Upper lobe of right lung (tissue), 1 donor: ENCODE measurements at regions not wholly inside any gene's neighbourhood (a gene's known extent, or its start where the extent isn't known, plus 50 kb on each side); places are given as distances from the start of the nearest gene placed in this dataset.

Source experiments
- ATAC-seq: fragments of 200-7000 bp; cut with Tn5 transposase; one replicate; pipeline ENCODE4 v1.9.1; 2020; ENCODE audit warnings: mild to moderate bottlenecking, moderate library complexity
- DNase-seq: peaks from one replicate; pipeline ENCODE4 v3.0.0-alpha.2; 2020
- H3K27ac ChIP-seq: fragments of 200-600 bp; one replicate; pipeline ENCODE4 v1.8.0; 2022
- H3K27me3 ChIP-seq: fragments of 200-600 bp; one replicate; pipeline ENCODE4 v1.8.0; 2022; ENCODE audit warnings: mild to moderate bottlenecking
- H3K36me3 ChIP-seq: fragments of 200-600 bp; one replicate; pipeline ENCODE4 v1.8.0; 2022
- H3K4me1 ChIP-seq: fragments of 200-600 bp; one replicate; pipeline ENCODE4 v1.8.0; 2022
- H3K4me3 ChIP-seq: fragments of 200-600 bp; one replicate; pipeline ENCODE4 v1.8.0; 2022; ENCODE audit warnings: mild to moderate bottlenecking
- H3K9me3 ChIP-seq: fragments of 200-600 bp; one replicate; pipeline ENCODE4 v1.8.0; 2022
- CTCF ChIP-seq: fragments of 200-600 bp; IDR thresholded peaks from one replicate; pipeline ENCODE4 v1.8.0; 2022; ENCODE audit warnings: antibody characterized with exemption
- intact Hi-C: fragments of 100-400 bp; cut with DNase I; formaldehyde crosslinking; loops from one replicate; pipeline ENCODE4 v1.11.0; 2022
- donor health status: DM: no; HTN: yes; CAD: no; lungs with severe emphysema.

GRCh38 chr22:49427941-49428340 is 399.7 kb downstream of the BRD1 start:
- TF ChIP-seq CTCF = no peak
- DNase-seq (no peak), ATAC-seq (no peak)
- Histone ChIP-seq H3K4me1 (no peaks in the 10 kb centered on the region), H3K4me3 (no peak overlapping the region), H3K9me3 (no peaks in the 10 kb centered on the region), H3K27me3 (peaks cover 11% of the 10 kb centered on the region), H3K27ac (no peak overlapping the region), H3K36me3 (no peaks in the 10 kb centered on the region)
- intact Hi-C loops = no loop called here

DNA sequence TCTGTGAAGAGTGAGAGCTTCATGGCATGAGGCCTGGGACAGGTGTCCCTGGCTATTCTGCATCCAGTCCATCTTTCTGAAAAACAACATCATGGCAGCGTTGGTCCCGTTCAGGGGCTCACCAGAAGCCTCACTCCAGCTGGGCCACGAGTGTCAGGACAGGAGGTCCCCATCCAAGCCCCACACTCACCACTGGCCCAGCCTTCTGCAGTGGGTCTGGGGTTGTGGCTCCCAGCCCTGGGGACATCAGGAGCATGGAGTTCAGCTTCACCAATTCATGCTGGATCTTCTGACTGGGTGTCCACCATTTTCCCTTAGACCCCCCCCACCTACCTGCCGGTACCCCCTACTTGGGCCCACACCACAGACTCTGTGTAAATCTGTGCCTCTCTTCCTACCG is 400.3 kb downstream of the BRD1 start:
- H3K9me3 ChIP-seq = no peaks in the 10 kb centered on the region
- peaks cover 11% of the 10 kb centered on the region for H3K27me3 ChIP-seq
- H3K4me3 ChIP-seq = no peak overlapping the region
- no peaks in the 10 kb centered on the region for H3K36me3 ChIP-seq
- no peak for ATAC-seq
- no peak overlapping the region for H3K27ac ChIP-seq
- TF ChIP-seq CTCF = no peak
- no peaks in the 10 kb centered on the region for H3K4me1 ChIP-seq
- DNase-seq = no peak
- intact Hi-C loops = no loop called here

GRCh38 chr22:49426618-49427266 is 400.9 kb downstream of the BRD1 start:
- Histone ChIP-seq H3K9me3 (no peaks in the 10 kb centered on the region), H3K27ac (no peak overlapping the region)
- intact Hi-C loops = no loop called here

GRCh38 chr22:49426098-49426497 is 401.6 kb downstream of the BRD1 start:
- intact Hi-C loops = no loop called here
- Histone ChIP-seq H3K27ac (no peak overlapping the region), H3K9me3 (no peaks in the 10 kb centered on the region), H3K36me3 (no peaks in the 10 kb centered on the region), H3K4me3 (no peak overlapping the region), H3K4me1 (no peaks in the 10 kb centered on the region), H3K27me3 (peaks cover 11% of the 10 kb centered on the region)
- DNase-seq (no peak), ATAC-seq (no peak)
- no peak for TF ChIP-seq CTCF

More at GRCh38 chr22:49426618-49427266, 400.9 kb downstream of the BRD1 start:
- H3K4me3 ChIP-seq = no peak overlapping the region
- H3K27me3 ChIP-seq = peaks cover 11% of the 10 kb centered on the region
- ATAC-seq (no peak), DNase-seq (no peak)
- TF ChIP-seq CTCF = no peak
- no peaks in the 10 kb centered on the region for H3K36me3 ChIP-seq
- no peaks in the 10 kb centered on the region for H3K4me1 ChIP-seq

DNA sequence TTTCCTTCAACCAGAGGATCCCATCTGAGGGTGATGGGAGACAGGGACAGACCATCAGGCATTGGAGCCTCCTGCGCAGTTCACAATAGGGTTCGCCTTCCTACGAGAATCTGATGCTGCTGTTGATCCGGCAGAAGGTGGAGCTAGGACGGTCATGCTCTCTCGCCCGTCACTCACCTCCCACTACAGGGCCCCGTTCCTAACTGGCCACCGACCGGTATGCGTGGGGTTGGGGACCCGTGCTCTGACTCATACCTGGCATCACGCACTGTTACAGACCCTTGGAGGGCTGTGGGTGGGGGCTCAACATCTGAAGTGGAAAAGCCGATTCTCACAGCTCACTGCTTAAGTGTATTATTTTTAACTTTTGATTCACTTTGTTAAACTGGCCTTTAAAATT is 402.3 kb downstream of the BRD1 start:
- DNase-seq = no peak
- intact Hi-C loops = no loop called here

More for the DNA sequence above, 402.3 kb downstream of the BRD1 start:
- no peaks in the 10 kb centered on the region for H3K4me1 ChIP-seq
- no peak for TF ChIP-seq CTCF
- H3K4me3 ChIP-seq = no peak overlapping the region
- no peaks in the 10 kb centered on the region for H3K36me3 ChIP-seq
- ATAC-seq = no peak
- no peaks in the 10 kb centered on the region for H3K9me3 ChIP-seq
- H3K27ac ChIP-seq = no peak overlapping the region
- H3K27me3 ChIP-seq = peaks cover 11% of the 10 kb centered on the region
